Vagina (tissue), 2 donors: ENCODE measurements at regions not wholly inside any gene's neighbourhood (a gene's known extent, or its start where the extent isn't known, plus 50 kb on each side); places are given as distances from the start of the nearest gene placed in this dataset.
"Not testable (repeated sequence)": the region's sequence is repeated elsewhere in the genome, so short reads cannot be mapped to it uniquely, and the experiment has no call there.

ENCODE experiments used
- DNase-seq, 2 donors: peaks; one replicate each; pipeline ENCODE4 v3.0.0-alpha.2; 2017; ENCODE audit errors: extremely low spot score in 2 of 2
- H3K27ac ChIP-seq: fragments of 200-600 bp; sonication (generic); one replicate; pipeline ENCODE4 v1.5.1; 2019
- H3K27me3 ChIP-seq: fragments of 200-600 bp; sonication (generic); one replicate; pipeline ENCODE4 v1.5.1; 2019
- H3K36me3 ChIP-seq, 2 donors: fragments of 200-600 bp; sonication (generic); one replicate each; pipeline ENCODE4 v1.5.1; 2017 to 2019
- H3K4me1 ChIP-seq: fragments of 200-600 bp; sonication (generic); one replicate; pipeline ENCODE4 v1.5.1; 2019
- H3K4me3 ChIP-seq, 2 donors: fragments of 200-600 bp; sonication (generic); 1 replicate in 1 of 2; 2 replicates in 1 of 2; pipeline ENCODE4 v1.5.1; 2016 to 2019
- H3K9me3 ChIP-seq: fragments of 200-600 bp; sonication (generic); one replicate; pipeline ENCODE4 v1.5.1; 2019
- POLR2A ChIP-seq, 2 donors: fragments of 450-650 bp; IDR thresholded peaks; one replicate each; pipeline ENCODE4 v1.6.1; 2017; ENCODE audit warnings: antibody characterized with exemption in 2 of 2, mild to moderate bottlenecking in 2 of 2, moderate library complexity in 2 of 2
- POLR2AphosphoS5 ChIP-seq, 2 donors: sonication (generic); formaldehyde crosslinking; IDR thresholded peaks; one replicate each; pipeline ENCODE4 v1.9.0; 2017; ENCODE audit warnings: antibody characterized with exemption in 2 of 2, mild to moderate bottlenecking in 2 of 2, low read depth in 1 of 2; ENCODE audit not compliant: insufficient read depth in 1 of 2
- intact Hi-C: fragments of 100-400 bp; cut with DNase I; formaldehyde crosslinking; loops from one replicate; pipeline ENCODE4 v1.15.1; 2023
- TF ChIP-seq, protein P1 (sequence below), 3 experiments: fragments of 450-650 bp in 2 of 3; fragments of 200-600 bp in 1 of 3; sonication (generic) in 1 of 3; IDR thresholded peaks; one replicate each; pipeline ENCODE4 v1.5.1; 2017 to 2019; ENCODE audit warnings: antibody characterized with exemption in 3 of 3, mild to moderate bottlenecking in 2 of 3, moderate library complexity in 2 of 3

DNA sequence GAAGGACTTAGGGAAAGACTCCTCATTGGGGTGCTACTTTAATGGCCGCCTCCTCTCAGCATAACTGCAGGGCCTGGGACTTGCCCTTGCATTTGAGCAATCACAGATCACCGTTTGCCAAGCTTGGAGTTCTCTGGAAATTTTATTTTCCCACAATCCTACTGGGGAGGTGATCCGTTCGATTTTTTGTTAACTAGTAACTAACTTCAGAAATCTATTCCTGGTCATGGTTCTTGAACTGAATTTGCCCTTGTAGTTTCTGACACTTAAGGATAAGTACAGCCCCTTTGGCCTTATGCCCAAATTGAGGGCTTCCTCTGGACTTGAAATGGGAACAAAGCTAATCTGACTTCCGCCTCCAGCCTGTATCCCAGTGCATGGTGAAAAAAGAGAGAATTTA, 60.5 kb upstream of the ST3GAL5 start:
- TF ChIP-seq, protein P1, sequence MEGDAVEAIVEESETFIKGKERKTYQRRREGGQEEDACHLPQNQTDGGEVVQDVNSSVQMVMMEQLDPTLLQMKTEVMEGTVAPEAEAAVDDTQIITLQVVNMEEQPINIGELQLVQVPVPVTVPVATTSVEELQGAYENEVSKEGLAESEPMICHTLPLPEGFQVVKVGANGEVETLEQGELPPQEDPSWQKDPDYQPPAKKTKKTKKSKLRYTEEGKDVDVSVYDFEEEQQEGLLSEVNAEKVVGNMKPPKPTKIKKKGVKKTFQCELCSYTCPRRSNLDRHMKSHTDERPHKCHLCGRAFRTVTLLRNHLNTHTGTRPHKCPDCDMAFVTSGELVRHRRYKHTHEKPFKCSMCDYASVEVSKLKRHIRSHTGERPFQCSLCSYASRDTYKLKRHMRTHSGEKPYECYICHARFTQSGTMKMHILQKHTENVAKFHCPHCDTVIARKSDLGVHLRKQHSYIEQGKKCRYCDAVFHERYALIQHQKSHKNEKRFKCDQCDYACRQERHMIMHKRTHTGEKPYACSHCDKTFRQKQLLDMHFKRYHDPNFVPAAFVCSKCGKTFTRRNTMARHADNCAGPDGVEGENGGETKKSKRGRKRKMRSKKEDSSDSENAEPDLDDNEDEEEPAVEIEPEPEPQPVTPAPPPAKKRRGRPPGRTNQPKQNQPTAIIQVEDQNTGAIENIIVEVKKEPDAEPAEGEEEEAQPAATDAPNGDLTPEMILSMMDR (IDR thresholded peaks at IDR 0.05), result no peak
- no peak for TF ChIP-seq POLR2AphosphoS5 (IDR thresholded peaks at IDR 0.05; ENCODE audit: insufficient read depth in 1 of 2, low read depth in 1 of 2)
- no peak for DNase-seq
- intact Hi-C loops, result no loop called here

DNA sequence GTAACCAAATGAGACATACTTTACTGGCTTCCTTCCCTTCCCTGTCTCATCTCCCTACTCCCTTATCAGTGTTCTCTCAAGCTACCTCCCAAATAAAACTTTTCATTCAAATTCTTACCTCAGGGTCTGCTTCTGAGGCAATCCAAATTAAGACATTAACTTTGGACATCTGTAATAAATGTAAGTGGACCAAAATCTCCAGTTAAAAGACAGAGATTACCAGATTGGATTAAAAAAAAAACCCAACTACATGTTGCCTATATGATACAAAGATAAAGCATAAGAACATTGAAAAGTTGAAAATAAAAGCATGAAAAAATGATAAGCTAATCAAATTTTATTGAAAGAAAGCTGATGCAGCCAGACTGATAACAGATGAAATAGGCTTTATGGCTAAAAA, 58.8 kb upstream of the ST3GAL5 start:
- H3K27ac ChIP-seq, result no peak overlapping the region
- no peaks in the 10 kb centered on the region for H3K9me3 ChIP-seq
- intact Hi-C loops, result no loop called here
- H3K4me3 ChIP-seq, result no peak overlapping the region
- H3K27me3 ChIP-seq, result no peaks in the 10 kb centered on the region
- H3K4me1 ChIP-seq, result no peaks in the 10 kb centered on the region
- TF ChIP-seq POLR2AphosphoS5 (IDR thresholded peaks at IDR 0.05; ENCODE audit: insufficient read depth in 1 of 2, low read depth in 1 of 2) (no peak), POLR2A (IDR thresholded peaks at IDR 0.05) (no peak)
- TF ChIP-seq, protein P1 (IDR thresholded peaks at IDR 0.05), result no peak
- DNase-seq, result no peak
- H3K36me3 ChIP-seq, result no peaks in the 10 kb centered on the region

More for the DNA sequence above, 60.5 kb upstream of the ST3GAL5 start:
- H3K27me3 ChIP-seq, result no peaks in the 10 kb centered on the region
- no peaks in the 10 kb centered on the region for H3K9me3 ChIP-seq
- no peaks in the 10 kb centered on the region for H3K36me3 ChIP-seq
- H3K4me1 ChIP-seq, result no peaks in the 10 kb centered on the region
- no peak overlapping the region for H3K4me3 ChIP-seq
- no peak overlapping the region for H3K27ac ChIP-seq

DNA sequence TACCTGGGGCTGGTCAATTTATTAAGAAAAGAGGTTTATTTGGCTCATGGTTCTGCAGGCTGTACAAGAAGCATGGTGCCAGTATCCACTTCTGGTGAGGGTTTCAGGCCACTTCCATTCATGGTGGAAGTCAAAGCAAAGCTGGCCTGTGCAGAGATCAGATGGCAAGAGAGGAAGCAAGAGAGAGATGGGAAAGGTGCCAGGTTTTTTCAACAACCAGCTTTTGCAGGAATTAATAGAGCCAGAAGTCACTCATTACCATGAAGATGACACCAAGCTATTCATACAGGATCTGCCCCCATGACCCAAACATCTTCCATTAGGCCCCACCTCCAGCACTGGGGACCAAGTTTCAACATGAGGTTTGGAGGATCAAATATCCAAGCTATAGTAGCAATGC, 56.8 kb upstream of the ST3GAL5 start:
- DNase-seq, result peak in 1 of 2 donors; percentile 40
- no peak overlapping the region for H3K4me3 ChIP-seq
- TF ChIP-seq POLR2A (IDR thresholded peaks at IDR 0.05), result no peak
- TF ChIP-seq POLR2AphosphoS5 (IDR thresholded peaks at IDR 0.05; ENCODE audit: insufficient read depth in 1 of 2, low read depth in 1 of 2), result no peak
- TF ChIP-seq, protein P1 (IDR thresholded peaks at IDR 0.05), result no peak
- H3K9me3 ChIP-seq, result no peaks in the 10 kb centered on the region
- H3K27me3 ChIP-seq, result no peaks in the 10 kb centered on the region
- no peaks in the 10 kb centered on the region for H3K4me1 ChIP-seq
- no peak overlapping the region for H3K27ac ChIP-seq
- intact Hi-C loops, result no loop called here
- no peaks in the 10 kb centered on the region for H3K36me3 ChIP-seq

DNA sequence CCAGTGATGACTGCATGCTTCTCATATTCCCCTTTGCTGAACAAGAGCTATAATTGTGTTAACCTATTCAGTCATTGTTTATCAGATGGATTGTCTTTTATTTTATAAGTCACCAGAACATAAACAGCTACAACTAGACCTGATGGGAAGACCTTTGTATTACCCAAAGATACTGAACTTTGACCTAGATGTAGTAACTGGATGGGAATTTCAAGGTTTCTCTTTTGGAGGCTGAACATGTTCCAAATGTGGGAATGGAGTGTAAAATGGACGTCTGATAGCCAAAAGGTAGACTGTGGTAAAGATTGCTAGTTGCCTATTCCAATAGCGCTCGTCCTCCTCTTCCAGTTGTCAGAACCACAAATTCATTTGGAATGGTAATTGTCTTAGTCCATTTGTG, 56.4 kb upstream of the ST3GAL5 start:
- no peak overlapping the region for H3K27ac ChIP-seq
- H3K4me3 ChIP-seq, result no peak overlapping the region
- intact Hi-C loops, result no loop called here
- TF ChIP-seq POLR2AphosphoS5 (IDR thresholded peaks at IDR 0.05; ENCODE audit: insufficient read depth in 1 of 2, low read depth in 1 of 2) (no peak), POLR2A (IDR thresholded peaks at IDR 0.05) (no peak)
- TF ChIP-seq, protein P1 (IDR thresholded peaks at IDR 0.05), result no peak
- no peaks in the 10 kb centered on the region for H3K36me3 ChIP-seq
- H3K4me1 ChIP-seq, result no peaks in the 10 kb centered on the region
- peak in 1 of 2 donors; percentile 20 for DNase-seq
- no peaks in the 10 kb centered on the region for H3K27me3 ChIP-seq
- H3K9me3 ChIP-seq, result no peaks in the 10 kb centered on the region

DNA sequence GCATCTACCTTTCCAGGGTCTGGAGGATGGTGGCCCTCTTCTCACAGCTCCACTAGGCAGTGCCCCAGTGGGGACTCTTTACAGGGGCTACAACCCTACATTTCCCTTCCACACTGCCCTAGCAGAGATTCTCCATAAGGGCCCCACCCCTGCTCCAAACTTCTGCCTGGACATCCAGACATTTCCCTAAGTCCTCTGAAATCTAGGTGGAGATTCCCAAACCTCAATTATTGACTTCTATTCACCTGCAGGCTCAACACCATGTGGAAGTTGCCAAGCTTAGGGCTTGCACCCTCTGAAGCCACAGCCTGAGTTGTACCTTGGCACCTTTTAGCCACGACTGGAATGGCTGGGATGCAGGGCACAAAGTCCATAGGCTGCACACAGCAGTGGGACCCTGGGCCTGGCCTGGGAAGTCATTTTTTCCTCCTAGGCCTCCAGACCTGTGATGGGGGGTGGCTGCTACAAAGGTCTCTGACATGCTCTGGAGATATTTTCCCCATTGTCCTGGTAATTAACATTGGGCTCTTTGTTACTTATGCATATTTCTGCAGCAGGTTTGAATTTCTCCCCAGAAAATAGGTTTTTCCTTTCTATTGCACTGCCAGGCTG, 53.7 kb upstream of the ST3GAL5 start:
- Histone ChIP-seq H3K27me3 (no peaks in the 10 kb centered on the region), H3K4me1 (no peaks in the 10 kb centered on the region), H3K9me3 (no peaks in the 10 kb centered on the region), H3K4me3 (no peak overlapping the region), H3K27ac (no peak overlapping the region), H3K36me3 (no peaks in the 10 kb centered on the region)
- DNase-seq, result no peak
- TF ChIP-seq POLR2AphosphoS5 (IDR thresholded peaks at IDR 0.05; ENCODE audit: insufficient read depth in 1 of 2, low read depth in 1 of 2) (no peak), POLR2A (IDR thresholded peaks at IDR 0.05) (no peak)
- TF ChIP-seq, protein P1 (IDR thresholded peaks at IDR 0.05), result no peak
- intact Hi-C loops, result no loop called here

DNA sequence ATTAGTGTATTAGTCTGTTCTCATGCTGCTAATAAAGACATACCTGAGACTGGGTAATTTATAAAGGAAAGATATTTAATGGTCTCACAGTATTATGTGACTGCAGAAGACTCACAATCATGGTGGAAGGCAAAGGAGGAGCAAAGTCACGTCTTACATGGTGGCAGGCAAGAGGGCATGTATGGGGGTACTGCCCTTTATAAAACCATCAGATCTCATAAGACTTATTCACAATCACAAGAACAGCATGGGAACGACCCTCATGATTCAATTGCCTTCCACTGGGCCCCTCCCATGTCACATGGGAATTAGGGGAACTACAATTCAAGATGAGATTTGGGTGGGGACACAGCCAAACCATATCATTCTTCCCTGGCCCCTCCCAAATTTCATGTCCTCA, 52.7 kb upstream of the ST3GAL5 start:
- H3K4me3 ChIP-seq, H3K36me3 ChIP-seq, DNase-seq, H3K27me3 ChIP-seq, H3K9me3 ChIP-seq, H3K27ac ChIP-seq, H3K4me1 ChIP-seq, intact Hi-C loops: not testable (repeated sequence)
